ENCODE measurements at regions not wholly inside any gene's neighbourhood (a gene's known extent, or its start where the extent isn't known, plus 50 kb on each side); places are given as distances from the start of the nearest gene placed in this dataset.

DNA sequence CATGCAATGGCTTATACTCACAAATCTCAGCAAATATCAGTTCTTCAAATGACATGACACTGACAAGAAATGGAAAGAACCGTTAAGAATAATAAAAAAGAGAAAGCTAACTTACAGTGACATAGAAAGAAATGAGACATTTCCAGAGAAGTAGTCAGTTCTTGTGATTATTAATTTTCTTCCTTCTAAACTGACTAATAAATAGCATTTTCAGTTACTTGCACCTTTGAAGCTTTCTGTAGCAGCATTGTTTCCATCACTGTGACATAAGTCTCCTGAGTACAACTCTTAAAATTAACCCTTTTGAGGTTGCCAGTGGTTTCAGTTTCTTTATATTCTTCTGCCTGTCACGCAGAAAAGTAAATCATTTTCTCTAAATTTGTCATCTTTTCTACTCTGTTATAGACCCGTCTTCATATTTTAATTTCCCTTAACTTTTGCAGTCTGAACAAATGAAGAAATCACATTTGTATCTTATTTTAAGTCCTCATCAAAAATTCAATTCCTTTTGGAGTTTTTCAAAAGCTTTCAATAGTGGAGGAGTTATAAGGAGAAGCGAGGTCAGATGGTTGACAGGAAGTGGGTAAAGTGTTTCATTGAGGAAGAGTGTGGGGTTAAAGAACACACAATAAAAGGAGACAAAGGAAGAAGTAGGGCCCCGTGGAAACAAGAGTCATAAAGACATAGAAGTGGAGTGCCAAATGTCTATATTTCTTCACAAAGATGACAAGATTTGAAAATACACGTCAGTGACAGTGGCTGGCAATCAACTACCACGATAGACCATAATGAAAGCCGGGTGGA, 57.9 kb upstream of the S1PR1 start (continued):
- TF ChIP-seq ZBTB11 (tag by site-specific recombination; conservative IDR thresholded peaks at IDR 0.05; ENCODE audit: low read depth) (no peak), ZBTB7A (tag by site-specific recombination; IDR thresholded peaks at IDR 0.05; ENCODE audit: low read depth) (no peak), ZNF664 (tag by site-specific recombination; IDR thresholded peaks at IDR 0.05) (no peak)

- Histone ChIP-seq H3K27ac (ENCODE audit: extremely low read depth, low read depth, low read length) (no peak overlapping the region), H3K9me3 (ENCODE audit: control insufficient read depth, insufficient read depth, low read depth, low read length) (no peaks in the 10 kb centered on the region), H3K4me1 (ENCODE audit: control insufficient read depth, insufficient read depth, low read length) (no peaks in the 10 kb centered on the region), H3K36me3 (ENCODE audit: control insufficient read depth in 2 of 2, insufficient read depth in 1 of 2, low read length in 2 of 2) (no peaks in the 10 kb centered on the region), H3K4me3 (ENCODE audit: low read depth, low read length) (no peak overlapping the region)
- POLR2A ChIA-PET = no interaction called here
- TF ChIP-seq KLF1 (tag by site-specific recombination; IDR thresholded peaks at IDR 0.05) (no peak), ZNF747 (tag by site-specific recombination; IDR thresholded peaks at IDR 0.05) (no peak), ZNF416 (tag by site-specific recombination; IDR thresholded peaks at IDR 0.05) (no peak), ZNF510 (tag by site-specific recombination; IDR thresholded peaks at IDR 0.05; ENCODE audit: insufficient replicate concordance) (no peak), ZNF701 (tag by site-specific recombination; IDR thresholded peaks at IDR 0.05) (no peak), ZNF2 (tag by site-specific recombination; IDR thresholded peaks at IDR 0.05) (no peak), ZNF26 (tag by site-specific recombination; IDR thresholded peaks at IDR 0.05) (no peak), ZSCAN30 (tag by site-specific recombination; IDR thresholded peaks at IDR 0.05) (no peak), ZXDB (tag by site-specific recombination; IDR thresholded peaks at IDR 0.05) (no peak), ZNF157 (tag by site-specific recombination; IDR thresholded peaks at IDR 0.05) (no peak), ZBTB21 (tag by site-specific recombination; IDR thresholded peaks at IDR 0.05) (no peak), ZNF560 (tag by site-specific recombination; IDR thresholded peaks at IDR 0.05; ENCODE audit: borderline replicate concordance) (no peak), IKZF3 (tag by site-specific recombination; IDR thresholded peaks at IDR 0.05) (no peak), HOXD13 (CRISPR knock-in tag; IDR thresholded peaks at IDR 0.05; ENCODE audit: borderline replicate concordance) (no peak), ZFP3 (tag by site-specific recombination; IDR thresholded peaks at IDR 0.05; ENCODE audit: low read depth) (no peak), ZNF274 (IDR thresholded peaks at IDR 0.05; ENCODE audit: low read length) (no peak), ZNF274 (tag by site-specific recombination; IDR thresholded peaks at IDR 0.05; ENCODE audit: borderline replicate concordance) (no peak)
- TF ChIP-seq, protein P1, sequence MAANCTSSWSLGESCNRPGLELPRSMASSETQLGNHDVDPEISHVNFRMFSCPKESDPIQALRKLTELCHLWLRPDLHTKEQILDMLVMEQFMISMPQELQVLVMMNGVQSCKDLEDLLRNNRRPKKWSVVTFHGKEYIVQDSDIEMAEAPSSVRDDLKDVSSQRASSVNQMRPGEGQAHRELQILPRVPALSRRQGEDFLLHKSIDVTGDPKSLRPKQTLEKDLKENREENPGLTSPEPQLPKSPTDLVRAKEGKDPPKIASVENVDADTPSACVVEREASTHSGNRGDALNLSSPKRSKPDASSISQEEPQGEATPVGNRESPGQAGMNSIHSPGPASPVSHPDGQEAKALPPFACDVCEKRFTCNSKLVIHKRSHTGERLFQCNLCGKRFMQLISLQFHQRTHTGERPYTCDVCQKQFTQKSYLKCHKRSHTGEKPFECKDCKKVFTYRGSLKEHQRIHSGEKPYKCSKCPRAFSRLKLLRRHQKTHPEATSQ (tag by site-specific recombination; IDR thresholded peaks at IDR 0.05) = no peak
- TF ChIP-seq, protein P2, sequence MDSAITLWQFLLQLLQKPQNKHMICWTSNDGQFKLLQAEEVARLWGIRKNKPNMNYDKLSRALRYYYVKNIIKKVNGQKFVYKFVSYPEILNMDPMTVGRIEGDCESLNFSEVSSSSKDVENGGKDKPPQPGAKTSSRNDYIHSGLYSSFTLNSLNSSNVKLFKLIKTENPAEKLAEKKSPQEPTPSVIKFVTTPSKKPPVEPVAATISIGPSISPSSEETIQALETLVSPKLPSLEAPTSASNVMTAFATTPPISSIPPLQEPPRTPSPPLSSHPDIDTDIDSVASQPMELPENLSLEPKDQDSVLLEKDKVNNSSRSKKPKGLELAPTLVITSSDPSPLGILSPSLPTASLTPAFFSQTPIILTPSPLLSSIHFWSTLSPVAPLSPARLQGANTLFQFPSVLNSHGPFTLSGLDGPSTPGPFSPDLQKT (IDR thresholded peaks at IDR 0.05; ENCODE audit: borderline replicate concordance, low read depth, low read length) = no peak
- CTCF ChIA-PET = no interaction called here
Measured at GRCh38 chr1:101178341-101178687, 58.5 kb upstream of the S1PR1 start.

All from HEK293 (cell line).